ENCODE measurements at regions not wholly inside any gene's neighbourhood (a gene's known extent, or its start where the extent isn't known, plus 50 kb on each side); places are given as distances from the start of the nearest gene placed in this dataset.

DNA sequence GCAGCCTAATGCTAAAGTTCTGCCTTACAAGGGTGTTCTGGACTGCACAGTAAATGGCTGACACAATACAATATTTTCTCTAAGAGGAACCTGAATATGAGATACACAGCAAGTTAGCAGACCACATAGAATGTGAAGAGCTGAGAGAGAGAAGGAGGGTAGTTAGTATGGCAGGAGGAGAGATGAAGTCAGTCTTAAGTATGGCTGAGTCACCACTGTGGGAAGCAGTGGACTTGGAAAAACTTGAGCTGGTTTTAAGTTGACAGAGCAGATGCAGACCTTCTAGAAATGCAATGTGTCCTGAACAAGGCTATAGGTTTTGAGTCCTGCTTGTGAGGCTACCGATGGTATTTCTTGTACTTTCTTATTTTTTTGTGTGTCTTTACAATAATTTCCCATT is 172.5 kb downstream of the SH2D1A start:
- in situ Hi-C loops (cut with HindIII; ENCODE audit: low sequenced_read_pairs): no loop called here

DNA sequence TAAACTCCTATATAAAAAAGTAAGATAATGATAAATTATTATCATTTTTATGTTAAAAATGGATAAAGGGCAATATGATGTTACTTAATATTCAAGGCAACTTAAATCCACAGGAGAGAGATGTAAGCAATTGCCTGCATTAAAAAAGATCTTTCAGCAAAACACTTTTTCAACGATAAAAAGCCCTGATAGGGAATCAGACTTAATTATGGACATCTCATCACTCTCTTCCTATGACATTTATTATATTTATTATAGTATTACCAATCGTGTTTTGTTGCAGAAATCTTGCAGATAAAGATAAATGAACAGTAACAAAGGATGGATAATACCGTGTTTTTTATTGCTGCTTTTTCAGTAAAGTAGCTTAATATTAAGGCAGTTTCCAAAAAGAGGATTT is 178.5 kb downstream of the SH2D1A start:
- in situ Hi-C loops (cut with HindIII; ENCODE audit: low sequenced_read_pairs): no loop called here

DNA sequence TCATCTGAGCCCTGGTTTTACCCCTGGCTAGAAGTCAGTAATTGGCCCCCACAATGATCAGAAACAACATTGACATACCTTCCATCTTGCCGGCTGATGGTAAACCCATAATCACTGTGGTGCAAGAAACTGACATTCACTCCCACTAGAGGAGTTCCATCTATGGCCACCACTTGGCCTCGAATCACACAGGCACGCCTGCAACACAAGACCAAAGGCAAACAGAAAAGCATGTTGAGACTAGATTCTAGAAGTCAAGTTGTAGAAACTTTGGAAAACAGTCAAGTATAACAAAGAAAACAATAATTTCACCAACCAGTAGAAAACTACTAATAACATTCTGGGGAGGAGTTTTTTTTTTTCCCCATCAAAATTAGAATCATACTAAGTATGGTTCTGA is 183.4 kb downstream of the SH2D1A start:
- in situ Hi-C loops (cut with HindIII; ENCODE audit: low sequenced_read_pairs): no loop called here

DNA sequence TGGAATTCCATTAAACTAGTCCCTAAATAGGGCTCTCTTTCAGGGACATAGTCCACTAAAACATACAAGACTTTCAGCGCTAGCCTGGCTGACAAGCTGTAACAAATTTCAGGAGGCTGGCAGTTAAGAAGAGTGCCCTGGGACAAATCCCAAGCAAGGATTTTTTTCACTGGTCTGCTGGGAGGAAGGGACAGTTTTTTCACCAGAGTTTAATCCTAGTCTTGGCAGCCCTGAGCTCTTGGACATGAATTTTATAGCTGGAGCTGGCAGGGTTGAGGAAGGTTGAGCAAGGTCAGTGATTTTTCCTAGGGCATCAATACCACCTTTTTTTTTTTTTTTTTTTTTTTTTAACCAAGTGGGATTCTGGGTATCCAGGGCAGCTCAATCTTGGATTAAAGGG is 184.4 kb downstream of the SH2D1A start:
- in situ Hi-C loops (cut with HindIII; ENCODE audit: low sequenced_read_pairs): no loop called here

DNA sequence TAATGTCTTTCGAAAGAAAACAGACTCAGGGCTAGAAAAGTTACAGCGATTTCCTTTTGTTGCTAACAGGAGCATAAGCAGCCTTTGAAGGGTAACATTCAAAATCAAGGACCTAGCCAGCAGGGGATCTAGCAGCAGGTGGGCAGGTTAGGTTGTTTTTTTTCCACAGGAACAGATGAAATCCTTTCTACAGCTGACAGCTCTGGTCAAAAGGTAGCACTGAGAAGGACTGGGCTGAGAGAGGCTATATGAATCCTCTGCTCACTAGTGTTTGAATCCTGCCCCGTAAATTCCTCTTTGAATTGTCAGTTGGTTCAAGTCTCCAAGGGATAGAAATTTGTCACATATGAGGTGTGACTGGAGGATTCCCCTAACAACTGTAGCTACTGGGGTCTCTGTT is 188.2 kb downstream of the SH2D1A start:
- in situ Hi-C loops (cut with HindIII; ENCODE audit: low sequenced_read_pairs): no loop called here

DNA sequence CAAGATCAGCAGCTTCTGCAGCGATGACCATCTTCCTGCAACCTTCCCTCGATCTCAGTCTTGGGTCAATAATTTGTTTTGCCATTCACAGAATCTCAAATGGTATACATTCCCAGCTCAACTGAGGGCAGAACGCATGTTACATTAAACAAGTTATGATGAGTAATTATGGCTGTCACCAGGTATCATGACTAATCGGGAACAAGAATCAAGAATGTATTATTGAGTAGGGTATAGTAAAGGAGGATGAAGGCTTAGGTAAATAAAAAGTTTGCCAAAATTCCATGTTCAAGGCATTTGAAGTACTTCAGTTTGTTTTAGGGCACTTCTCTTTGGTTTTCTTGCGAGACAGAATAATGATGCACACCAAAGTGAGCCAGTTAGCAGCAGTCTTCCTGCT is 194.1 kb downstream of the SH2D1A start:
- in situ Hi-C loops (cut with HindIII; ENCODE audit: low sequenced_read_pairs): no loop called here

DNA sequence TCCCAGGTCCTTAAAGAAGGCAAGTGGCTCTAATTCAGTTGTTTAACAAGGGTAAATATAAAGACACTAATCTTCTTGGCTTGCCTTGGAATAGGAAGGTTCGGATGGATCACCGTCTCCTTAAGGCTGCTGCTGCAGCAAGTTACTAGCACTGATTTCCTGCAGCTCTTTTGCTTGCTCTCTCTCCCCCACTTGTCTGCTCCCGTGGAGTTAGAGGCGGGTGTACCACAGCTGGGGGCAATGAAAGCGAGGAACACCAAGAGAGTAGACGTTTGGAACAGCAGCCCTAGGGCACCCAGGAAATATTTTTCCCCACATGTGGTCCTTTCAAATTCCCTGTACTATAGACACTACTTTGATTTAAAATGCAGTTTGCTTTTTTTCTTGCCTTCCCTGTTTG is 202.2 kb downstream of the SH2D1A start:
- in situ Hi-C loops (cut with HindIII; ENCODE audit: low sequenced_read_pairs): no loop called here

DNA sequence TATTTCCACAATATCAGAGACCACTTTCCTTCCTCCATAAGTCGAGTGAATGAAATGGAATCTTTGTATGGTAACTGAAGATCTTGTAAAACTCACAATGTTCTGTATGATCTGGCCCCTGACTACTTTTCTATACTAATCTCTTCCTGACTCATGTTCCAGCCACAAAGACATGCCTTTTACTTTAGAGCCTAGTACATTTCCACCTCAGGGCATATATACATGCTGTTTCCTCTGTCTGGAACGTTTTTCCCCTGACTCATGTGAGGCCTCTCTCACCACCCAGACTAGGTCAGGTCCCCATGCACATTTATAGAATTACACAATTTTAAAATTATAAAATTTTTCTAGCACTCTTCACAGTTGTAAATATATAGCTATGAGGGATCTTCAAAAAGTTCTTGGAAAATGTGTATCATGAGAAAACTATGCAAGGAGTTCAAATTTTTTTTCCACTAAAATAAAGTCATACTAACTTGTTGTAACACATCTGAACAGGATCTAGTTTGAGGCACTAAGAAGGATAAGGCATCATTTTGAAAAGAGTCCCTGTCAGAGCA is 208.8 kb downstream of the SH2D1A start:
- in situ Hi-C loops (cut with HindIII; ENCODE audit: low sequenced_read_pairs): no loop called here

DNA sequence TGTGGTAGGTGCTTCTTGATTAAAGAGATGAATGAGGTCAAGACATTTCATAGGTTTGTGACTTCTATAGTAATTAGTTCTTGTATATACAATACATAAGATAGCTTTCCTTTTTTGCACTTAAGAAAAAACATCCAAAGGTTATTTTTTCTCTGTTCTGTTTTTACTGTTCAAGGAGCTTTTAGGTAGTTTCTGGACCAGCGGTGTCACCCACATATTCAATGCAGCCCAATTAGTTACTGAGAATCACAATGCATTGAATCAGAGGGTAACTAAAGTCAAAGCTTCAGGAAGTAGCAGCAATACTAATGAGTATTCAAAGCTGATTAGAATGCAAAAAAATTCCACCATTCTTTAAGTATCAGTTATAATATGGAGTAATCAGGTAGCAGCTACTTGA is 211.6 kb downstream of the SH2D1A start:
- in situ Hi-C loops (cut with HindIII; ENCODE audit: low sequenced_read_pairs): no loop called here

DNA sequence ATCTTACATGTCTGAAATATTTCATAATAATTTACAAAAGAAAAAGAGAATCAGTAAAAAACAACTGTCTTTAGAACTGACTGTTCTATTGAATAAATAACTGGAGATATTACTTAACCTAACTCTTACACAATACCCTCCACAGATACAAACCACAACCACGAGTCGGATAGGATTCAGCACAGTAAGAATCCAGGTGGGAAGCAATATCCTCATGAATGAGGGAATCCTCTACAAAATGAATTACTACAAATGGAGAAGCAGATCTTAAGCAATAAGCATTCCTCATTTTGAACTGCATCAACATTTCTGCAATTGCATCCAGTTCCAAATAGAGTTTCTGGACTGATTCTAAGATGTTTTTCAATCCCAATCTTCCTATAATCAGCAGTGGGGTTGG is 227.1 kb downstream of the SH2D1A start:
- in situ Hi-C loops (cut with HindIII; ENCODE audit: low sequenced_read_pairs): no loop called here

DNA sequence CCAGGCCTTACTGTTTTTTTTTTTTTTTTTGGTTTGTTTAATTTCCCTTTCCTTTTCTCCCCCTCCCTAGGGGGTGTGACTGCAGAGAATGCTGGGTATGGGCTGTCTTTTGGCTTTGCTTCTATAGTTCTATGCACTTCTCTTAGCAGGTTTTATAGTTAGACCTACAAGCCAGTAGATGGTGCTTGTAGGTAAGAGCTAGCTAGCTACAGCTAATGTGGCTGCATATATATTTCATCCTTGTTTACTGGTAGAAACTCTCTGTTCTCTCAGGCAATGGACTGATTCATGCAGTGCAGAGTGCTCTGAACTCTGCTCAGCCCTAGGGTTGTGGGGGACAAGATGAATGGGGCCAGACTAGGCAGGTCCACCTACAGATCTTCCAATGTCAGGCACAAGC is 246.4 kb downstream of the SH2D1A start:
- in situ Hi-C loops (cut with HindIII; ENCODE audit: low sequenced_read_pairs): no loop called here

DNA sequence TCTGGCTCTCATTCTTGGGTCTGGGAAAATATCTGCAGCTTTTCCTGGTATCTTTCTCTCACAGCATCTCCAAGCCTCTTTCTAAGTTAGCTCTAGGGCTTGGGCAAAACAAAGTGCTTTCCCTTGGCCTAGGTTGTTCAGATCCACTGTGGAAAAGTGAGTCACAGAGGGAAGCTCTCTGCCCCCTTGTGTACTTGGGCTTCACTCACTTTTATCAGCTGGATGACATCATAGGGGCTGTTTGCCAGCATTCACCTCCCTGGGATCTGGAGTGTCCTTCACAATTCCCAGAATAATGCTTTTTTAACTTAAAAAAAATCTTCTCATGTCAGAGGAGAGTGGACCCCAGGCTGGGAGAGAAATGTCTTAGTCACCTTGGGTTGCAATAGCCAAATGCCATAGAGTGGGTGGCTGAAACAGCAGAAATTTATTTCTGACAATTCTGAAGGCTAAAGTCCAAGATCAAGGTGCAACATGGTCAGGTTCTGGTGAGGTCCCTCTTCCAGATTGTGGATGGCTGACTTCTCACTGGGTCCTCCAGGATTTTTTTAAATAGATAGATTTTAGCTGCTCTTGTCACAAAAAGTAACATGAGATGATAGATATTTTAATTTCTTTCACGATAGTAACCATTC is 247.8 kb downstream of the SH2D1A start:
- in situ Hi-C loops (cut with HindIII; ENCODE audit: low sequenced_read_pairs): no loop called here

DNA sequence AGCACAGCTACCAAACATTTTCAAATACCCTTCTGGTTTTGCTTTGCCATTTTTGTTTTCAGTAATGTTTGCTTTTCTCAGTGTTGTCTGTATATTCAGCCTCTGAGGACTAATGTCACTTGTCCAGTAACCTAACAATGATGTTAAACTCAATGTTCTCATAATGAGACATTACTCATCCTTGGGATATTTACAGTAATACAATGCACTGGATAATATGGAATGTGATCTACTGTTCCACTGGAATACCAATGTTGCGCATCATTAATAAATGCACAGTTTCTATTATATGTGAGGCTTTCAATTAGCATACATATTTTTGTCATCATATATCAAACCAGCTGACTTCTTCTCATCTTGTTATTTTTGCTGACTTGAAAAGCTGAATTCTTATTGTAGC is 259.1 kb downstream of the SH2D1A start:
- in situ Hi-C loops (cut with HindIII; ENCODE audit: low sequenced_read_pairs): no loop called here

DNA sequence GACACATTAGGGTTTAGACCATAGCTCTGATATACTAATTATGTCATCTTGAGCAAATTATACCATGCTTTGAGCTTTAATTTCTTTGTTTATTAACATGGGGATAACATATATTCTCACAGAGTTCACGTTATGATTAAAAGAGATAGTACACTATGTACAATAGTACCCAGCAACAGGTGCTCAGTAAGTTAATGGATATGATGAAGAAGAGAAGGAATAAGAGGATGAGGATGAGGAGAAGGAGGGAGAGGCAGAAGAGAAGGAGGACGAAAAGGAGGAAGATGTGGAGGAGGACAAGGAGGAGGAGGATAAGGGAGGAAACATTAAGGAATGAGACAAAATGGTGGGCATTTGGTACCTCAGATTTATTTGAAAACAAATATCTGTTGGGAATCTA is 260.4 kb downstream of the SH2D1A start:
- in situ Hi-C loops (cut with HindIII; ENCODE audit: low sequenced_read_pairs): no loop called here

DNA sequence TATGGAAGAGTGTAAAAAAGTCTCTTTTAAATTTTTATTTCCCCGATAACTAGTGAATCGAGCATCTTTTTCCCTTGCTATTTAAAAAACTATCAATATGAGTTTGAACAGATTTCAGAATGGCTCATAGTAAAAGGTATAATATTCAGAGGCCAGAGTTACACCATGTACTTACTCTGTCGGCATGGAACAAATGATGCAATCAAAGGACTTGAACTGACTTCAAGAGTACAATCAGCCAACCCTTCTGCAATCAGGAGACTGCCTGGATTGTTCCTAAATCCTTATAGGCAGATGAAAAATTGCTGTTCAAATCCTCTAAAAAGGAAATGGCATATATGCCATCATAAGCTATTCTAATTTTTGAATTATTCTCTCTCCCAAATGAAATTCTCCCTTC is 273.3 kb downstream of the SH2D1A start:
- in situ Hi-C loops (cut with HindIII; ENCODE audit: low sequenced_read_pairs): no loop called here

DNA sequence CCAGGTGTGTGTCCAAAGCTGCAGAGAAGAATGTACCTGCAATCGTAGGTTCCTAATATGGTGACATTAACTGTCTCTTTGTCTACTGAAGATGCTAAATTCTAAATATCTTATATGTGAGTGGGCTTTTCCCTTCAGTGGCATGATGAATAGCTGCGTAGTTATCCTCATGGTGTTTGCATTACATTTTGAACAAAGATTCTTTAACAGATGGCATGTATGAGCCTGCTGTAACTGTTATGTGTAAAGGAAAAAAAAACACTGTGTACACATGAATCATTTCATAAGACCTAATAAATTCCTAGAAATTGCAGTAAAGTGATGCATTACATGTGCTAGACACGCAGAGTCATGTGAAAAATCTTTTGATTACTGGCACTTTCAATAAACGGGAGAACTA is 288.0 kb downstream of the SH2D1A start:
- in situ Hi-C loops (cut with HindIII; ENCODE audit: low sequenced_read_pairs): no loop called here

DNA sequence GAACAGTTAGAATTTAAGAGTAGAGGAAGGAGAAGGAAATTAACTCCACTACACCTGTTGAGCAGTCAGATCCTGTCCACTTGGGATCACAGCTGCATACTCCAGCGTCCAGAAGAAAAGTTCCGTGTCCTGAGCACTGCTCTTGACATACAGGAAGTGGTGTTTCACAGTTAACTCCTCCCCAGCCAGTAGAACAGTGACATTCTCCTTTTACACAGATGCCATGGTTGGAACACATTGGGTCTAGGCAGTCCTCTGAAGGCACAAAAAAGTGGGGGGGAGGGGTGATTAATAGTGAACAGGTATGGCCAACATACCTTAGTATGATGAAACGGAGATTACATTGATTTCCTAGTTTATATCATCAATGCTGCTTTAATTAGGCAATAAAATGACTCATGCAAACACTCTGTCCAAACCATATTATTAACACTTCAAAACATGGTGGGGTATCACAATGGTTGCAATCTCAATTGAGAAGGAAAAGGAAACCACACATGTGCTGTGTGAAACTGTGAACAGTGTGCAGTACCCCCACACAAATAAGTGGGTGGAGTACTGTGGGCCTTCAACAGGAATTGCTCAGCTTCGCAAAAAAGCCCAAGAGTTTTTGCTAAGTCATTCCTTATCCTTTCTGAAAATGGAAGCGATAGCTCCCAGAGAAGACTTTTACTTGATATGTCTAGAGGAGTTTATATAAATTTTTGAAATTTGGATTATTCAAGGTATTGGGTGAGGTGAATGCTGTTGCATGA is 295.6 kb downstream of the SH2D1A start:
- in situ Hi-C loops (cut with HindIII; ENCODE audit: low sequenced_read_pairs): no loop called here

DNA sequence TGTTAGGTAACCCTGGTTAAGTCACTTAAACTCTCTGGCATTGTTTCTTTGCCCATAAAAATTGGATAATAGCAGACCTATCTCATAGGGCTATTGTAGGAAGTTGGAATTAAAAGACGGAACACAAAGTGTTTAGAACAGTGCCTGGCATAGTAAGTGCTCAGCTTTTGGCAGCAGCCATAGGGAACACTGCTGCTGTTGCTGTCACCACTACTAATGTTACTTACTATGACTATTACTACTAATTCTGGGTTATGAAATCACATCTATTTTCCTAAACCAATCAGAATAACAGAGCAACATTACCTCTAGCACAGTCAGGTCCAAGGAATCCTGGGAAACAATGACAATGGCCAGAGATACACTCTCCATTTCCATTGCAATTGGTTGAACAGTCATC is 300.0 kb downstream of the SH2D1A start:
- in situ Hi-C loops (cut with HindIII; ENCODE audit: low sequenced_read_pairs): loop anchor here (5.0 kb wide), 1 partner anchor 91 kb away; no protein-coding TSS in a partner anchor

DNA sequence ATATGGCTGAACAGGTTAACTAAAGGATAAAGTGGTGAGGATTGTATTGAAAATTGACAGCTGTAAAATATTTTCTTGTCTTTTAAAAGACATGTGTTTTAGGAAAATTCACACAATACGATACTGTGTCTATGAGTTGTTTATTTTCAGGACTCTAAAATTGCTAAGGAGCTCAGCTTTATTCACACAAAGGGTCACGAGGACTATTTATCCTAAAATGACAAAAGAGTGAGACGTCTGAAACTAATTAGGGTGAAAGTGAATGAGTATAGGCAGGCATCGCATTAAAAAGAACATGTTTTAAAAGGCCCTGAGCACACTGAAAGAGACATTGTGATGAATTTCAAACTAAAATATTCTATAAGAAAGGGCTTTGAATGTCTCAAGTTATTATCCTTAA is 304.7 kb downstream of the SH2D1A start:
- in situ Hi-C loops (cut with HindIII; ENCODE audit: low sequenced_read_pairs): no loop called here

DNA sequence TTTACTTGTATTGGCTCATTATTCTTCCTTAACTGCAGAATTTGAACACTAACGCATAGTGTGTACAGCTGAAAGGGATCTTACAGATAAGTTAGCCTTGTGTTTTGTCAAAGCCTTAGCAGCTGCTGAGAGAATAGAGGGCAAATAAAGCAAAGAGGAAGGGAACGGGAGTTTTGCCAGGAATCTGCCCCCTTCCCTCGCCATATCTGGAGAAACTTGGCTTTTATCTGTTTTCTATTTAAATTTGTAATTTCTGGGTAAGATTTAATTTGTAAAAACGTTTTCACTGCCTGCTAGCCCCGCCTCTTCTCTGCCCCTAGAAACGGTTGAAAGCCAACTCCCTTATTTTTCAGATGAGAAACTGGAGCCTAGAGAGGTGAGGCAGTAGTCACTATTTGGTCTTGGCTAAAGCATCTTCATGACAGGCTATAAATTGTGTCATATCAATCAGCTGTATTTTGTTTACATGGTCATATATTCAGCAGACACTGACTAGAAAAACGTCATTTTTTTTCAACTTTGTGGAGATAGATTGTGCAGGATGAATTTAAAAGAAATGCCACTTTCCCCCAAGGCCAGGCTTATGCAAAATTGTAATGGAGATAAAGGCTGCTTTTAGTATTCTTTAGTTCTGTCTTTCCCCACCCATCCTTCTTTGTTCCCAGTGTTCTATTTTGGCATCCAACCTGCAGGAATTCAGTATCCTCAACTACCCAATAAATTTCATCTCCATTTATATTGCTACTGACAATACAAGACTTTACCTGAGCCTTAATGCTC is 319.4 kb downstream of the SH2D1A start:
- in situ Hi-C loops (cut with HindIII; ENCODE audit: low sequenced_read_pairs): no loop called here

DNA sequence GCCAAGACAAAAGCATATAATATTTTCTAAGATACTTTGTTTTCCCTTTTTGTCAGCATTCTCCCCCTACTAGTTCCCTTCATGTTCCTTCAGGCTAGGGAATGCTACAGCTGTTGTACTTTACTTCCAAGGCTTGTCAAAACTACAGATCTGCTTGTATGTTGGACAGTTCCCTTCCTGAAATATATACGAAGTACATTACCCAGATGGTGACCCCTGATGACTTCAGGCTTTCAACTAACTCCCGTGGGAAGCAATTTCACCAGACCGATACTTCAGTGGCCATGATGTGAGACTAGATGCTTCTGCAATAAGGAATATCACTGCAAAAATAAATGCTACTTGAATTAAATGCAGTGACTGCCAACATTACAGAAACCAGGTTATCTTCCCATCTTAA is 332.8 kb downstream of the SH2D1A start:
- in situ Hi-C loops (cut with HindIII; ENCODE audit: low sequenced_read_pairs): no loop called here

DNA sequence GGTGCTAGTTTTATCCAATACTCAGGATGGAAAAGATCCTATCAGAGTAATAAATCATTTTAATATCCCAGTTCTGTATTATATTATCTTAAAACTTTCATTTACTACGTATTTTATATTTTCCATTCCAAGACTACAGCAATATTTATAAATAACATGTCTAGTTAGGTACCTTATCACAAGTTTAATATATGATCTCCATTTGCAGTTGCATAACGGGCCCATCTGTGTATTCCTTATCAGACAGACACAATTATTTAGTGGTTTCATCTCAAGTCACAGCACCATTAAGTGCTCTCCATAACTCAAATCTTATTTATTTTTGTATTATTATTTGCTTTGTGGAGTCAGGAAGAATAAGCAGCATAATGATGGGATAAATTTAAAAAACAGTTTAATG is 333.9 kb downstream of the SH2D1A start:
- in situ Hi-C loops (cut with HindIII; ENCODE audit: low sequenced_read_pairs): no loop called here
